Body of pancreas (tissue), 4 donors: ENCODE measurements at regions not wholly inside any gene's neighbourhood (a gene's known extent, or its start where the extent isn't known, plus 50 kb on each side); places are given as distances from the start of the nearest gene placed in this dataset.

ENCODE experiments used
- POLR2A ChIP-seq, 3 donors: fragments of 450-650 bp; IDR thresholded peaks; one replicate each; pipeline ENCODE4 v1.6.1; 2016; ENCODE audit warnings: antibody characterized with exemption in 3 of 3, mild to moderate bottlenecking in 2 of 3
- TF ChIP-seq, protein P1 (sequence below), 7 experiments: fragments of 450-650 bp in 4 of 7; fragments of 200-600 bp in 3 of 7; sonication (generic) in 3 of 7; IDR thresholded peaks; one replicate each; pipeline ENCODE4 v1.5.1; 2016 to 2019; ENCODE audit warnings: antibody characterized with exemption in 7 of 7

DNA sequence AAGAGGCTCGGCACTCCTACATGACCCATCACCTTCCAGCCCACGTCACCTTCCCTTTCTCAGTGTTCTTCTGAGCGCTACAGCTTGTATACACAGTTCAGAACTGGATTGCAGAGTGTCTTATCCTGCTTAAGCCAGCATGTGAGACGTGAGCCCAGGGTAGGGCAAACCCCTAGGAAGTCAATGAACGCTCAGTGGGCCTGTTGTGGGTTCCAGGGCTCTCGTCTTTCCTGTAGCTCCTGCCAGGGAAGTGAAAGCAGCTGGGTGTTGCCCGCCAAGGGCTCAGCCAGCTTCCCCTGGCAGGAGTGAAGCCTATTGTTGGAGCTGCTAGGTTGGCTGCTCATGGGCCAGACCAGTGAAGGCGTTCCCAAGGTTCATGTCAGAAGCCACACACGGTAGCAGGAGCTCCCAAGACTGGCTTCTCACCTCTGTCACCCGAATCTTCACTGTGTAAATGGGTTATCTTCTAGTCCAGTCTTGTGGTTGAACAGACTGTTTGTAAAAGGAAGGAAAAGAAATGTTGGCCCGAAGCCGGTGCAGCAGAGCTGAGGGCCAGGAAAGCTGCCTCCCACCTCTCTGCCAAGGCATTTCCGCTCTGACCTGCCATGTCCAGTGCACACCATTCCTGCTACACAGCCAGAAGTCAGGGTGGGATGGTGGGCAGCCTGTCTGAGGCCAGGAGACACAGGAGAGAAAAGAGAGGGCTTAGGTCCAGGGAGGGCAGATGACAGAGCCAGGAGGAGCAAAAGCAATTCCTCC lies 69.6 kb upstream of the RMDN2 start:
- TF ChIP-seq, protein P1, sequence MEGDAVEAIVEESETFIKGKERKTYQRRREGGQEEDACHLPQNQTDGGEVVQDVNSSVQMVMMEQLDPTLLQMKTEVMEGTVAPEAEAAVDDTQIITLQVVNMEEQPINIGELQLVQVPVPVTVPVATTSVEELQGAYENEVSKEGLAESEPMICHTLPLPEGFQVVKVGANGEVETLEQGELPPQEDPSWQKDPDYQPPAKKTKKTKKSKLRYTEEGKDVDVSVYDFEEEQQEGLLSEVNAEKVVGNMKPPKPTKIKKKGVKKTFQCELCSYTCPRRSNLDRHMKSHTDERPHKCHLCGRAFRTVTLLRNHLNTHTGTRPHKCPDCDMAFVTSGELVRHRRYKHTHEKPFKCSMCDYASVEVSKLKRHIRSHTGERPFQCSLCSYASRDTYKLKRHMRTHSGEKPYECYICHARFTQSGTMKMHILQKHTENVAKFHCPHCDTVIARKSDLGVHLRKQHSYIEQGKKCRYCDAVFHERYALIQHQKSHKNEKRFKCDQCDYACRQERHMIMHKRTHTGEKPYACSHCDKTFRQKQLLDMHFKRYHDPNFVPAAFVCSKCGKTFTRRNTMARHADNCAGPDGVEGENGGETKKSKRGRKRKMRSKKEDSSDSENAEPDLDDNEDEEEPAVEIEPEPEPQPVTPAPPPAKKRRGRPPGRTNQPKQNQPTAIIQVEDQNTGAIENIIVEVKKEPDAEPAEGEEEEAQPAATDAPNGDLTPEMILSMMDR (IDR thresholded peaks at IDR 0.05), result no peak
- no peak for TF ChIP-seq POLR2A (IDR thresholded peaks at IDR 0.05)
